Heart right ventricle (tissue), 16 donors: ENCODE measurements at regions not wholly inside any gene's neighbourhood (a gene's known extent, or its start where the extent isn't known, plus 50 kb on each side); places are given as distances from the start of the nearest gene placed in this dataset.

Source experiments
- ATAC-seq, 8 donors: fragments of 200-7000 bp; cut with Tn5 transposase; one replicate each; pipeline ENCODE4 v1.9.1; 2020; ENCODE audit warnings: mild to moderate bottlenecking in 8 of 8, moderate library complexity in 8 of 8, moderate number of reproducible peaks in 1 of 8
- DNase-seq, 2 donors: peaks; one replicate each; pipeline ENCODE4 v3.0.0-alpha.2; 2020
- H3K27ac ChIP-seq, 10 donors: fragments of 200-600 bp; sonication (generic) in 2 of 10; one replicate each; pipeline versions ENCODE4 v1.5.0 to v1.8.0; 2020 to 2022; ENCODE audit warnings: mild to moderate bottlenecking in 3 of 10
- H3K27me3 ChIP-seq, 7 donors: fragments of 200-600 bp; one replicate each; pipeline ENCODE4 v1.8.0; 2021 to 2022; ENCODE audit warnings: mild to moderate bottlenecking in 2 of 7
- H3K36me3 ChIP-seq, 9 donors: fragments of 200-600 bp; sonication (generic) in 1 of 9; one replicate each; pipeline versions ENCODE4 v1.5.0 to v1.8.0; 2020 to 2022; ENCODE audit warnings: mild to moderate bottlenecking in 2 of 9
- H3K4me1 ChIP-seq, 9 donors: fragments of 200-600 bp; sonication (generic) in 1 of 9; one replicate each; pipeline versions ENCODE4 v1.5.0 to v1.8.0; 2020 to 2022; ENCODE audit warnings: mild to moderate bottlenecking in 4 of 9
- H3K4me3 ChIP-seq, 10 donors: fragments of 200-600 bp; sonication (generic) in 2 of 10; one replicate each; pipeline versions ENCODE4 v1.5.0 to v1.8.0; 2020 to 2022; ENCODE audit warnings: mild to moderate bottlenecking in 7 of 10, moderate library complexity in 2 of 10
- H3K9me3 ChIP-seq, 11 donors: fragments of 200-600 bp in 10 of 11; sonication (generic) in 2 of 11; one replicate each; pipeline versions ENCODE4 v1.5.0 to v1.8.0; 2013 to 2022; ENCODE audit warnings: mild to moderate bottlenecking in 2 of 11, control low read depth in 1 of 11, moderate library complexity in 1 of 11
- CTCF ChIP-seq, 9 donors: fragments of 200-600 bp; sonication (generic) in 2 of 9; IDR thresholded peaks; one replicate each; pipeline versions ENCODE4 v1.5.0 to v1.8.0; 2021 to 2022; ENCODE audit warnings: antibody characterized with exemption in 9 of 9, mild to moderate bottlenecking in 5 of 9, moderate library complexity in 1 of 9
- WGBS, 2 donors: extraction: QIAGEN DNeasy Blood & Tissue Kit; methylation state at CpG; one replicate each; pipeline ENCODE4 v1.1.7; 2013; ENCODE audit warnings: inconsistent platforms in 1 of 2; 5-methylcytosine and 5-hydroxymethylcytosine counted together
- intact Hi-C, 10 donors: fragments of 100-400 bp; cut with DNase I; formaldehyde crosslinking; loops; one replicate each; pipeline versions ENCODE4 v1.11.1 to v1.14.2; 2022
- donor health status: Arrhythmogenic right ventricular cardiomyopathy.
- donor health status: ischemic (EF 13 %, LVEDD 7.1; RV severe dilation, severe dysfunction).
- donor health status: healthy with polysubstance abuse.
- donor health status: DM: no; HTN: yes; CAD: no.
- donor health status: DM: no; HTN: no; CAD: no.
- donor health status: ischemic (EF 25% LVEDD 6.9; RV normal size, moderate dysfunction).
- donor health status: ischemic (EF 25% LVEDD 5.7; RV mildly dilated, moderate dysfunction).
- donor health status: healthy.
- donor health status: DM: yes; HTN: yes; CAD: no.
- donor health status: Ischemic cardiomyopathy.
- donor health status: ischemic (EF 35%, LVEDD 5.7; RV mildly dilated, moderate dysfunction).
- donor health status: nonischemic (EF 11% LVEDD 7.7; RV severe dilation, severe dysfunction).
- donor health status: DM: yes; HTN: yes; CAD: no.
- donor health status: PGD.
- donor health status: ischemic (EF 29% LVEDD 5.4; RV normal size, mild dysfunction).
- donor health status: nonischemic (EF 23%, LVEDD 6.1; RV moderate dilation, normal function).

GRCh38 chr12:97038131-97038530 lies 131.1 kb downstream of the NEDD1 start:
- H3K36me3 ChIP-seq, result no peaks in the 10 kb centered on the region
- intact Hi-C loops, result no loop called here
- H3K27ac ChIP-seq, result no peak overlapping the region
- DNase-seq, result no peak
- 60% methylated on average over 5 of the region's 5 CpGs for WGBS, 2 donors
- no peak for TF ChIP-seq CTCF (IDR thresholded peaks at IDR 0.05)
- no peaks in the 10 kb centered on the region for H3K9me3 ChIP-seq
- no peak for ATAC-seq
- H3K4me1 ChIP-seq, result no peaks in the 10 kb centered on the region
- H3K27me3 ChIP-seq, result peaks cover 0 to 5% (median 0%) of the 10 kb centered on the region in 7 donors
- no peak overlapping the region for H3K4me3 ChIP-seq

GRCh38 chr12:97038834-97039233 lies 131.8 kb downstream of the NEDD1 start:
- Histone ChIP-seq H3K4me1 (no peaks in the 10 kb centered on the region), H3K36me3 (no peaks in the 10 kb centered on the region), H3K9me3 (no peaks in the 10 kb centered on the region), H3K4me3 (no peak overlapping the region), H3K27me3 (peaks cover 0 to 5% (median 0%) of the 10 kb centered on the region in 7 donors), H3K27ac (no peak overlapping the region)
- intact Hi-C loops, result no loop called here
- ATAC-seq (no peak), DNase-seq (no peak)
- TF ChIP-seq CTCF (IDR thresholded peaks at IDR 0.05), result no peak
- WGBS, 2 donors, result 87 to 89% methylated on average over 4 of the region's 4 CpGs

DNA sequence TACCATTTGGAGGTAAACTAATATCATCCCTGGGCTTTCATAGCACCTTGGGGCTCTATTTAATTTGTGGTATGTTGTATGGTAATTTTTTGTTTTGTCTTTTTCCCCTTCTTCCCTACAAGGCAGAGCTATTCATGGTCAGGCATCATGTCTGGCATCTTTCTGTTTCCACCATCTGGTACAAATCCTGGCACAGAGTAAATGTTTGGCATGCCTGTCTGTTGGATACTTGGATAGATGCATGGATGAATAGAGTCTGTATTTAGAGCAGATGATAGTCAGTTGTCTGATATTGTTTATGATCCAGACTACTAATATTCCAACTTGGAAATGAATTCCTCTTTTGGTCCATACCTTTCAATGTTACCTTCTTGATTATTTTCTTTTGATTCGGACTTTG lies 139.8 kb downstream of the NEDD1 start:
- H3K36me3 ChIP-seq, result no peaks in the 10 kb centered on the region
- intact Hi-C loops, result no loop called here
- ATAC-seq, result no peak
- 95% methylated on average over 1 of the region's 1 CpG for WGBS, 2 donors
- no peak overlapping the region for H3K4me3 ChIP-seq
- H3K27me3 ChIP-seq, result no peaks in the 10 kb centered on the region
- DNase-seq, result no peak
- no peaks in the 10 kb centered on the region for H3K4me1 ChIP-seq
- no peak for TF ChIP-seq CTCF (IDR thresholded peaks at IDR 0.05)
- no peaks in the 10 kb centered on the region for H3K9me3 ChIP-seq
- H3K27ac ChIP-seq, result no peak overlapping the region

DNA sequence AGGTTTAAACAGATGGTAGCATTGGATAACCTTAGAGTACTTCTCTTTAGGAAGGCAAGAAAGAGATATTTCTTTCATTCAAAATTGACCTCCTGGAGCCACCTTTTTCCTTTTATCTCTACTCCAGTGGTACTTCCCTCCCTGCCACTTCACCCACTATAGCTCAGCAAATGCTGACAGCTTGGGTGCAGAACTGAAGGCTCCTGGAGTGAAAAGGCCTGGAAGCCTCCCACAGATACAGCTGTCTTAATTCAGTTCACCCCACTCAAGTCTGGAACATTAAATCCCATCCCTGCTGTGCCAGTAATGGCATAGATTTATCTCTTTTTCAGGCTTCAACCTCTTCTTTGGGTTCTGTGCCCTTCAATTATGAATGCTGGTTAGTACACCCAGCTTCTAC lies 140.3 kb downstream of the NEDD1 start:
- Histone ChIP-seq H3K4me1 (no peaks in the 10 kb centered on the region), H3K9me3 (no peaks in the 10 kb centered on the region), H3K36me3 (no peaks in the 10 kb centered on the region), H3K27me3 (no peaks in the 10 kb centered on the region), H3K27ac (no peak overlapping the region), H3K4me3 (no peak overlapping the region)
- ATAC-seq (no peak), DNase-seq (no peak)
- TF ChIP-seq CTCF (IDR thresholded peaks at IDR 0.05), result no peak
- intact Hi-C loops, result no loop called here
